ENCODE measurements at regions not wholly inside any gene's neighbourhood (a gene's known extent, or its start where the extent isn't known, plus 50 kb on each side); places are given as distances from the start of the nearest gene placed in this dataset.

DNA sequence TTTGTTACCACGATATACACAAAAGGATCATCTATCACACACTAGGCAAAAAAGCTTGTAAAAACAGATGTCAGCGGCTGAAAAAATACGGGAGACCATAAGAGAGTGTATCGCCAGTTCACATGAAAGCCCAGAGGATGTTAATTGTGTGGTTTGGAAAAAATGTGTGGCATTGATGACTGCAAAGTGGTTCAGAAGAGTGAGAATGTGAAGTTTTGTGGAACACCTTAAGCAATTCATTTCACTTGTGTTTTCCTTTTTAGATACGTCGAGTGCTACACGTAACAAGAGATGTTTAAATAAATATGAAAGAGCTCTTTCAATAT is 61.7 kb upstream of the DAPL1 start:
- ChIA-PET POLR2A (no interaction called here), CTCF (interaction anchor here (0.9 to 3.8 kb wide), 9 partner anchors 9 to 709 kb away, joined by 3 to 21 read pairs (median 4); no protein-coding TSS in a partner anchor)
- no peak for DNase-seq (ENCODE audit: low read depth, low spot score)
- Histone ChIP-seq H4K20me1 (replicated peaks; ENCODE audit: control insufficient read depth, extremely low read depth, insufficient read depth, low read length) (no peaks in the 10 kb centered on the region), H3K27ac (ENCODE audit: insufficient read depth, low read depth, low read length) (no peak overlapping the region), H3K4me3 (replicated peaks in 1 of 3; ENCODE audit: insufficient read depth in 1 of 3, low read depth in 1 of 3, low read length in 3 of 3) (no peak overlapping the region), H3K27me3 (ENCODE audit: control insufficient read depth in 2 of 2, insufficient read depth in 2 of 2, low read length in 2 of 2) (peaks cover 0 to 14% of the 10 kb centered on the region in 2 experiments), H3K9me1 (replicated peaks; ENCODE audit: control insufficient read depth, extremely low read depth, insufficient read depth, low read length) (no peaks in the 10 kb centered on the region), H3K79me2 (ENCODE audit: control insufficient read depth, insufficient read depth, low read length) (no peaks in the 10 kb centered on the region), H3K4me2 (ENCODE audit: insufficient read depth, low read length) (no peak overlapping the region), H3K4me1 (ENCODE audit: control insufficient read depth, extremely low read depth, insufficient read depth, low read length) (no peaks in the 10 kb centered on the region), H3K9ac (replicated peaks; ENCODE audit: extremely low read depth, insufficient read depth, low read length) (no peak overlapping the region), H2AFZ (ENCODE audit: low read depth, low read length) (no peak overlapping the region), H3K36me3 (ENCODE audit: control insufficient read depth in 2 of 2, extremely low read depth in 1 of 2, insufficient read depth in 2 of 2, low read length in 2 of 2) (no peaks in the 10 kb centered on the region), H3K9me3 (replicated peaks; ENCODE audit: control insufficient read depth, insufficient read depth, low read length) (no peaks in the 10 kb centered on the region)
- intact Hi-C loops (cut with micrococcal nuclease) = no loop called here
- no TSS peak for BruUV-seq (replicated peaks)
- TF ChIP-seq, protein P1, sequence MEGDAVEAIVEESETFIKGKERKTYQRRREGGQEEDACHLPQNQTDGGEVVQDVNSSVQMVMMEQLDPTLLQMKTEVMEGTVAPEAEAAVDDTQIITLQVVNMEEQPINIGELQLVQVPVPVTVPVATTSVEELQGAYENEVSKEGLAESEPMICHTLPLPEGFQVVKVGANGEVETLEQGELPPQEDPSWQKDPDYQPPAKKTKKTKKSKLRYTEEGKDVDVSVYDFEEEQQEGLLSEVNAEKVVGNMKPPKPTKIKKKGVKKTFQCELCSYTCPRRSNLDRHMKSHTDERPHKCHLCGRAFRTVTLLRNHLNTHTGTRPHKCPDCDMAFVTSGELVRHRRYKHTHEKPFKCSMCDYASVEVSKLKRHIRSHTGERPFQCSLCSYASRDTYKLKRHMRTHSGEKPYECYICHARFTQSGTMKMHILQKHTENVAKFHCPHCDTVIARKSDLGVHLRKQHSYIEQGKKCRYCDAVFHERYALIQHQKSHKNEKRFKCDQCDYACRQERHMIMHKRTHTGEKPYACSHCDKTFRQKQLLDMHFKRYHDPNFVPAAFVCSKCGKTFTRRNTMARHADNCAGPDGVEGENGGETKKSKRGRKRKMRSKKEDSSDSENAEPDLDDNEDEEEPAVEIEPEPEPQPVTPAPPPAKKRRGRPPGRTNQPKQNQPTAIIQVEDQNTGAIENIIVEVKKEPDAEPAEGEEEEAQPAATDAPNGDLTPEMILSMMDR (IDR thresholded peaks at IDR 0.05; ENCODE audit: extremely low read depth in 1 of 2, insufficient read depth in 1 of 2, low read depth in 1 of 2, low read length in 2 of 2) = no peak
- TF ChIP-seq JUN (IDR thresholded peaks at IDR 0.05; ENCODE audit: borderline replicate concordance, insufficient read depth, insufficient read length, low read depth) (no peak), POLR2AphosphoS5 (IDR thresholded peaks at IDR 0.05; ENCODE audit: insufficient read depth, low read depth, low read length) (no peak), GATA2 (IDR thresholded peaks at IDR 0.05; ENCODE audit: insufficient read depth, insufficient read length, low read depth, low read length) (no peak), FOS (IDR thresholded peaks at IDR 0.05; ENCODE audit: borderline replicate concordance, insufficient read depth, low read length) (no peak), POLR2A (IDR thresholded peaks at IDR 0.05; ENCODE audit: low read depth, low read length) (no peak), MYC (IDR thresholded peaks at IDR 0.05; ENCODE audit: low read depth, low read length) (no peak), EZH2 (IDR thresholded peaks at IDR 0.05; ENCODE audit: borderline replicate concordance, low read depth, low read length, severe bottlenecking) (no peak)
- TF ChIP-seq, protein P2, sequence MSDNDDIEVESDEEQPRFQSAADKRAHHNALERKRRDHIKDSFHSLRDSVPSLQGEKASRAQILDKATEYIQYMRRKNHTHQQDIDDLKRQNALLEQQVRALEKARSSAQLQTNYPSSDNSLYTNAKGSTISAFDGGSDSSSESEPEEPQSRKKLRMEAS (IDR thresholded peaks at IDR 0.05; ENCODE audit: insufficient read depth, insufficient read length) = no peak
- dilution Hi-C loops (cut with MboI; ENCODE audit: extremely low pct_ligation_motif_present, low sequenced_read_pairs) = no loop called here
- peak; percentile 18 for FAIRE-seq

Data from endothelial cell of umbilical vein (primary cell).